GM23338 (cell line): ENCODE measurements at regions not wholly inside any gene's neighbourhood (a gene's known extent, or its start where the extent isn't known, plus 50 kb on each side); places are given as distances from the start of the nearest gene placed in this dataset.

ENCODE experiments used
- ATAC-seq: fragments of 200-7000 bp; cut with Tn5 transposase; 3 replicates; pipeline ENCODE4 v1.9.1; 2020
- DNase-seq: peaks from one replicate; pipeline ENCODE4 v3.0.0-alpha.2; 2015; ENCODE audit warnings: low spot score
- H2AFZ ChIP-seq: fragments of 200-600 bp; sonication (generic); 2 replicates; pipeline ENCODE4 v1.8.0; 2016; ENCODE audit warnings: antibody characterized with exemption, mild to moderate bottlenecking, moderate library complexity
- H3F3A ChIP-seq: fragments of 200-600 bp; sonication (generic); replicated peaks from 2 replicates; pipeline ENCODE4 v1.8.0; 2017; ENCODE audit warnings: antibody characterized with exemption, mixed run types, low read depth
- H3K27ac ChIP-seq: fragments of 200-600 bp; sonication (generic); 2 replicates; pipeline ENCODE4 v1.6.1; 2016; ENCODE audit warnings: low read depth
- H3K27me3 ChIP-seq: fragments of 200-600 bp; sonication (generic); 2 replicates; pipeline ENCODE4 v1.8.0; 2016; ENCODE audit warnings: mild to moderate bottlenecking, mixed run types, moderate library complexity; ENCODE audit not compliant: insufficient read depth
- H3K36me3 ChIP-seq: fragments of 200-600 bp; sonication (generic); 2 replicates; pipeline ENCODE4 v1.8.0; 2016; ENCODE audit warnings: mild to moderate bottlenecking; ENCODE audit not compliant: insufficient read depth
- H3K4me1 ChIP-seq: fragments of 200-600 bp; sonication (generic); 2 replicates; pipeline ENCODE4 v1.8.0; 2016; ENCODE audit warnings: mild to moderate bottlenecking, moderate library complexity; ENCODE audit not compliant: insufficient read depth
- H3K4me2 ChIP-seq: fragments of 200-600 bp; sonication (generic); 2 replicates; pipeline ENCODE4 v1.7.1; 2017; ENCODE audit warnings: mixed run types
- H3K4me3 ChIP-seq: fragments of 200-600 bp; sonication (generic); 2 replicates; pipeline ENCODE4 v1.6.1; 2016; ENCODE audit warnings: mixed run types
- H3K79me2 ChIP-seq: fragments of 200-600 bp; sonication (generic); replicated peaks from 2 replicates; pipeline ENCODE4 v1.8.0; 2017; ENCODE audit warnings: mild to moderate bottlenecking; ENCODE audit not compliant: insufficient read depth
- H3K9me2 ChIP-seq: fragments of 200-600 bp; sonication (generic); 2 replicates; pipeline ENCODE4 v1.8.0; 2017; ENCODE audit not compliant: insufficient read depth
- H4K20me1 ChIP-seq: fragments of 200-600 bp; sonication (generic); replicated peaks from 2 replicates; pipeline ENCODE4 v1.8.0; 2017; ENCODE audit warnings: mild to moderate bottlenecking; ENCODE audit not compliant: insufficient read depth
- H3K27ac Mint-ChIP-seq: 2 replicates; pipeline ENCODE4 v1.8.0; 2020; ENCODE audit warnings: inconsistent platforms, mild to moderate bottlenecking, moderate library complexity, mixed read lengths
- H3K27me3 Mint-ChIP-seq: 3 replicates; pipeline ENCODE4 v1.8.0; 2022; ENCODE audit warnings: low read depth, mild to moderate bottlenecking, moderate library complexity, mixed read lengths, inconsistent platforms; ENCODE audit not compliant: insufficient read depth, poor library complexity
- H3K36me3 Mint-ChIP-seq: 3 replicates; pipeline ENCODE4 v1.8.0; 2021; ENCODE audit warnings: low read depth, mild to moderate bottlenecking, inconsistent platforms, moderate library complexity, mixed read lengths
- H3K4me1 Mint-ChIP-seq: 3 replicates; pipeline ENCODE4 v1.8.0; 2020; ENCODE audit warnings: mild to moderate bottlenecking, inconsistent platforms, mixed read lengths
- H3K4me3 Mint-ChIP-seq: 3 replicates; pipeline ENCODE4 v1.8.0; 2021; ENCODE audit warnings: moderate library complexity, mild to moderate bottlenecking, inconsistent platforms, mixed read lengths
- H3K9me3 Mint-ChIP-seq: 3 replicates; pipeline ENCODE4 v1.8.0; 2020; ENCODE audit warnings: moderate library complexity, mild to moderate bottlenecking, inconsistent platforms, mixed read lengths
- NANOG ChIP-seq: IDR thresholded peaks from 2 replicates; pipeline ENCODE4 v1.6.1; 2016; ENCODE audit warnings: antibody characterized with exemption, borderline replicate concordance
- ZNF331 ChIP-seq: fragments of 250-450 bp; sonication (Bioruptor Pico); IDR thresholded peaks from 2 replicates; pipeline ENCODE4 v1.5.0; 2020; ENCODE audit warnings: low read depth, mild to moderate bottlenecking, moderate library complexity
- ZNF462 ChIP-seq: fragments of 250-450 bp; sonication (Bioruptor Pico); IDR thresholded peaks from 2 replicates; pipeline ENCODE4 v1.5.0; 2020; ENCODE audit warnings: mild to moderate bottlenecking, moderate library complexity

- Mint-ChIP-seq H3K27ac (peak overlapping the region; percentile 73), H3K36me3 (no peaks in the 10 kb centered on the region), H3K4me3 (no peak overlapping the region), H3K4me1 (peaks cover 5% of the 10 kb centered on the region), H3K27me3 (peaks cover 2% of the 10 kb centered on the region), H3K9me3 (no peaks in the 10 kb centered on the region; the same call in 2 of the 3 replicates)
- Histone ChIP-seq H3K27ac (no peak overlapping the region), H3F3A (no peaks in the 10 kb centered on the region), H4K20me1 (no peaks in the 10 kb centered on the region), H3K4me1 (no peaks in the 10 kb centered on the region), H3K9me2 (no peaks in the 10 kb centered on the region), H3K4me3 (no peak overlapping the region), H3K36me3 (no peaks in the 10 kb centered on the region), H3K27me3 (no peaks in the 10 kb centered on the region), H3K79me2 (no peaks in the 10 kb centered on the region), H3K4me2 (no peak overlapping the region), H2AFZ (0 out of 2 replicates have a peak overlapping the region, but pooled peaks have one; percentile 39)
- ATAC-seq (peak; percentile 67), DNase-seq (peak; percentile 42)
- TF ChIP-seq ZNF331 (CRISPR knock-in tag) (no peak), ZNF462 (CRISPR knock-in tag) (peak; percentile 24; the same call in 1 of the 2 replicates)
Measured at GRCh38 chr20:12535770-12536169, 473.0 kb upstream of the SPTLC3 start.

- DNase-seq (no peak), ATAC-seq (no peak)
- Histone ChIP-seq H3K4me3 (no peak overlapping the region), H3K27ac (no peak overlapping the region), H4K20me1 (no peaks in the 10 kb centered on the region), H3K4me1 (peaks cover 14% of the 10 kb centered on the region; the same call in 1 of the 2 replicates), H3K4me2 (no peak overlapping the region), H3K36me3 (no peaks in the 10 kb centered on the region), H3K9me2 (no peaks in the 10 kb centered on the region), H3F3A (no peaks in the 10 kb centered on the region), H2AFZ (no peak overlapping the region), H3K79me2 (no peaks in the 10 kb centered on the region), H3K27me3 (no peaks in the 10 kb centered on the region)
- Mint-ChIP-seq H3K4me1 (peaks cover 14% of the 10 kb centered on the region), H3K36me3 (no peaks in the 10 kb centered on the region), H3K4me3 (no peak overlapping the region), H3K9me3 (no peaks in the 10 kb centered on the region), H3K27ac (no peak overlapping the region), H3K27me3 (no peaks in the 10 kb centered on the region)
- TF ChIP-seq ZNF462 (CRISPR knock-in tag) (no peak), ZNF331 (CRISPR knock-in tag) (no peak), NANOG (no peak)
Measured at GRCh38 chr20:12554426-12554825, 454.3 kb upstream of the SPTLC3 start.
